HG03521 (cell line): ENCODE measurements at regions not wholly inside any gene's neighbourhood (a gene's known extent, or its start where the extent isn't known, plus 50 kb on each side); places are given as distances from the start of the nearest gene placed in this dataset.

Experiments used
- ATAC-seq: cut with Tn5 transposase; IDR thresholded peaks from one replicate; pipeline ENCODE4 v1.9.1; 2021; ENCODE audit warnings: mild to moderate bottlenecking, moderate library complexity; ENCODE audit not compliant: unreplicated experiment

DNA sequence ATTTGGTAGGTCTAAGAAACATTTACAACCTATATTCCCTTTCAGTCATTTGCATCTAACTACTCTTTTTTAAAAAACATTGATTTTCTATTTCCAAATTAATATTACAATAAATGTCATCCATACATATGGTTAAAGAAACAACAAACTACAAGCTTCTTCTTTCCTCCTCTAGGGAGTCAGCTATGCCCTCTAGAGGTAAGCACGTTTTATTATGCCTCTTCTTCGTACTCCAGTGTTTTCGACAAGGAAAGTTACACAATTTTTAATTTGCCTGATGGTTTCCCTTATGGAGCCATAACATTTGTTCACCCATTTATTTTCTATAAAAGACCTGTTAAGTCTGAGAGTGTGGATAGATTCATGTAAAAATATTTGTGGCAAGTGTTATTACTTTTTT lies 183.4 kb upstream of the CDH7 start:
- ATAC-seq, result no peak

GRCh38 chr18:65548316-65548715 lies 202.5 kb upstream of the CDH7 start:
- ATAC-seq, result no peak

- ATAC-seq, result no peak
These were observed 203.8 kb upstream of the CDH7 start for GRCh38 chr18:65547046-65547445.

DNA sequence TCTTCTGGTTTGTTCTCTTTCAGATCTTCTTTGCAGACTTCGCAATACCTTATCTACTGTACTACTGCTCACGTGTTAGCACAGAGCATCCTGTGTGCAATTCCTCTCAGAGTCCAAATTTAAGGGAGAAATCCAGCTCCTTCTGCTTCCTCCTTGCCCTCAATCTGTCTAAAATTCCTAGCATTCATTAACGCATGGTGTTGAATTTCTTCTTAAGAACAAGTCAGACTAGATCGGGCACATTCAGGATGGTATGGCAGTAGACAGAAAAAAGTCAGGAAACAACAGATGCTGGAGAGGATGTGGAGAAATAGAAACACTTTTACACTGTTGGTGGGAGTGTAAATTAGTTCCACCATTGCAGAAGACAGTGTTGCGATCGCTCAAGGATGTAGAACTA lies 206.1 kb upstream of the CDH7 start:
- ATAC-seq, result no peak

DNA sequence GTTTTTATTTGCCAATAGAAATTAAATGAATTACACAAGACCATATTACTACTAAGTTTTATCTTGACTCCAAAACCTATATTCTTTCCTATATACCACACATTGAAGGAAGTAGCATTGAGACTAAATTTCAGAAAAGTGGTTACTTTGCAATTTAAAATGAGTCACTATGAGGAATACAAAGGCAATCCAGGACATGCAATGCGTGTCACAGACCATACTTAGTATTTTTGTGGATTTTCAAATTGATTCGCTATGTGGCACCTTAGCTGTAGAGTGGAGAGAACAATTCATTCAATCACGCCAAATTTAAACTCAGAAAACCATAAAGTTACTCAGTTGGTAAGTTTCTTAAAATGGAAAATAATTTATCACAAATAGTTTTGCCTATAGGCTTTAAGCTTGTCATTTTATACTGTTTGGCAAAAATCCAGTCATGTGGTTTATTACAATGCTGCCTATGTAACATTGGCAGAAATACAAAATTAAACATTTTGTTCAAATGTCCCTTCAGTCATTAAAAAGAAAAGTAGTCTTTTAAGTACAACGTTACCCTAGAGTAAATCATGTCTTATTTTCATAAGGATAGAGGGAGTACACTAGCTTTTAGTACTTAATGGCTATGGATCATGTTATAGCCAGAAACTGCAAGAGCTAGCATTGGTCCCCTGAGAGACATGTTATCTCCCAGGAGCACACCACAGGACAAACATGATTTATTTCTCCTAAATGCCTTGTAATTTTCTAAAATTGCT lies 222.8 kb upstream of the CDH7 start:
- no peak for ATAC-seq

GRCh38 chr18:65526099-65526498 lies 224.7 kb upstream of the CDH7 start:
- ATAC-seq, result no peak

DNA sequence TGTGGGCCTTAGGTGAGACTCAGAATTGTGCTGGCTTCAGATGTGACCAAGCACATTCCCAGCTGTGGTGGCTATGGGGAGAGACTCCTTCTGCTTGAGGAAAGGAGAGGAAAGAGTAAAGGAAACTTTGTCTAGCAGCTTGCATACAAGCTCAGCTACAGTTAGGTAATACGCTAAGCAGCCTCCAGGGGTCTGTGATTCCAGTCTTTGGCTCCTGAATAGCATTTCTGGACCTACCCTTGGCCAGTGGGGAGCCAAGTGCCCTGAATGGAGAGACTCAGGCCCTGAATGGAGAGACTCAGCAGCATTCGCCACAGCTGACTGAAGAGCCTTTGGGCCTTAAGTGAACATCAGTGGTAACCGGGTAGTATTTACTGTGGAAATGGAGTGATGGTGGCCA lies 227.4 kb upstream of the CDH7 start:
- no peak for ATAC-seq

- no peak for ATAC-seq
These were observed 227.9 kb upstream of the CDH7 start for GRCh38 chr18:65522907-65523306.

GRCh38 chr18:65516209-65516608 lies 234.6 kb upstream of the CDH7 start:
- no peak for ATAC-seq

- ATAC-seq, result no peak
These were observed 252.2 kb upstream of the CDH7 start for GRCh38 chr18:65498605-65499004.

DNA sequence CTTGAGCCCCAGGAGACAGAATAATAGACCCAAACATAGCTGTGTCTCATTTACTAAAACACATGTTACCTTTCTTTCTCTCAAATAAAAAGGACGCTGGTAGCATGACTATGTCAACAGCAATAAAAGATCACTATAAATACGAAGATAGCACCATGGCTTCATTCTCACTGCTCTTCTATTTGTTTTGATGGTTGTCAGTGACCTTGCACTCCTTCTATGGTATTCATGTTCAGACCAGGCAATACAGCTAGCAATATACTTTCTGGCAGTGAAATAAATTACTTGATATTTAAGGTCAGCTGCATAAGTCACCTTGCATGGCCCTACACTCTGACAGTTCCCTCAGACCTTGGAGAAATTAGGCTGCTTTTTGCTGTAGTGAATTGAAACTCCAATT lies 263.2 kb upstream of the CDH7 start:
- ATAC-seq, result no peak

GRCh38 chr18:65477455-65477854 lies 273.4 kb upstream of the CDH7 start:
- no peak for ATAC-seq

DNA sequence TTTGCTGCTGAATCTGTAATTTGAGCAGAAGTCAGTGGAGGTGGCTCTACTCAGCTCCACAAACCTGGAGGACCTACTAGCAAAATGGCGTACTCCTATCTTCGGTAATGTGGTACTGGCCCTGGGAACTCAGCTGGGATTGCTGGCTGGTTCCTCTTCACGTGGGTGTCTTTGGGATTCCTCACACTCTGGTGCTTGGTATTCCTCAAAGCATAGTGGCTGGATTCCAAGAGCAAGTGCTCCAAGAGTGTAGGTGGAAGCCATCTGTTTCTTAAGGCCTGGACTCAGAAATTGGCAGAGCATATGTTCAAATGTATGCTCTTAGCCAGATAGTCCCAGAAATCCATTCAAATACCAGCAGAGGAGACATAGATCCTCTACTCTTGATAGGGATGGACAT lies 281.9 kb upstream of the CDH7 start:
- no peak for ATAC-seq

- no peak for ATAC-seq
These were observed 286.5 kb upstream of the CDH7 start for GRCh38 chr18:65464361-65464760.

- ATAC-seq, result no peak
These were observed 291.1 kb upstream of the CDH7 start for GRCh38 chr18:65459741-65460140.

DNA sequence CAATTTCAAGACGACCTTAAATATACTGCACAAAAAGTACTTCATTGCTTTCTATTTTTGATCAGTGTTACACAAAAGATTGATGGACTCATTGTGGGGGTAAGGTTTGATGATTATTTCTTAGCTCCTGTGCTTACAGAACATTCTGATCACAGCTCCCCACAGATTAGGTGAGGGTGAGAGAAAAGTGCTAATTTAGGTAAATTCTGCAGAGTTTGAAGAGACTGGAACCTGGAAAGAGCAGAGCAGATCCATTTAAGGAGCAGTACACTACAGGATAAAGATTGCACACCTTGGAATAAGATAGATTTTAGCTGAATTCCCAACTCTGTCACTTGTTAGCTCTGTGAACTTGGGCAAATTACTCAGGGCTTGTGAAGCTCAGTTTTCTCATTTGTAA lies 291.9 kb upstream of the CDH7 start:
- ATAC-seq, result no peak

DNA sequence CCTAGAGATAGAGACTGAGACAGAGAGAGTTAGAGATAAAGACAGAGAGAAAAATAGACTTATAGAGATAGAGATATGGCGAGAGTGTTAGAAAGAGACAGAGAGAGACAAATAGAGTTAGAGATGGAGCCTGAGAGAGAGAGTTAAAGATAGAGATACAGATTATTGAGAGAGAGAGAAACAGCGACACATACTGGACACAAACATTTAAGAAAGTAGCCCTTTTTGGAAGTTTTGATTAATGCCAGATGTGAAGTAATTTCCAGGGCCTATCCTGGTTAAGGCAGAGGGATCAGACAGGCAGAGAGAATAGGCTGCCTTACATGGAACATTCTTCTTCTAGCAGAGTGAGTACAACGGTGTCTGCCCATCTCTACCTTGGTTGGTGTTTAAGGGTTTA lies 311.6 kb upstream of the CDH7 start:
- ATAC-seq, result no peak

GRCh38 chr18:65436430-65436829 lies 314.4 kb upstream of the CDH7 start:
- ATAC-seq, result no peak

GRCh38 chr18:65435534-65435933 lies 315.3 kb upstream of the CDH7 start:
- ATAC-seq, result no peak

DNA sequence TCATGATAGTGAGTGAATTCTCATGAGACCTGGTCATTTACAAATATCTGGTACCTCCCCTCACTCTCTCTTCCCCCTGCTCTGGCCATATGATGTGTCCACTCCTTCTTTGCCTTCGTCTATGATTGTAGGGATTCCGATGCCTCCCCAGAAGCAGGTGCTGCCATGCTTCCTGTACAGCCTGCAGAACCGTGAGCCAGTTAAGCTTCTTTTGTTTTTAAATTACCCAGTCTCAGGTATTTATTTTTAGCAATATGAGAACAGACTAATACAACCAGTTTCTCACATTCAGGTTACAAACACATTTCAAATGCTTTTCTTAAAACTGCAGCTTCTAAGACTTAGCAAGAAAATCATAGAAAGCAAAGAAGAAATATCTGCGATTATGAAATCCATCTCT lies 321.2 kb upstream of the CDH7 start:
- no peak for ATAC-seq

GRCh38 chr18:65425366-65425765 lies 325.4 kb upstream of the CDH7 start:
- ATAC-seq, result no peak

GRCh38 chr18:65423776-65424175 lies 327.0 kb upstream of the CDH7 start:
- no peak for ATAC-seq

GRCh38 chr18:65422544-65423136 lies 328.2 kb upstream of the CDH7 start:
- no peak for ATAC-seq
